GM12878 (cell line): ENCODE measurements at regions not wholly inside any gene's neighbourhood (a gene's known extent, or its start where the extent isn't known, plus 50 kb on each side); places are given as distances from the start of the nearest gene placed in this dataset.
"Not testable (repeated sequence)": the region's sequence is repeated elsewhere in the genome, so short reads cannot be mapped to it uniquely, and the experiment has no call there.

Experiments used
- ATAC-seq: fragments of 200-7000 bp; cut with Tn5 transposase; 3 replicates; pipeline ENCODE4 v1.9.1; 2020; ENCODE audit warnings: mild to moderate bottlenecking, moderate library complexity
- BruUV-seq: library from RNA; stranded (reverse); fragments of 400-500 nt; replicated peaks from 2 replicates; lab custom pipeline; 2021; lab: Mats Ljungman, UMichigan
- CTCF ChIA-PET: fragments of 300-600 bp; sonication (Branson Sonifier 250); formaldehyde crosslinking; extraction: SDS; loops from one replicate; lab custom pipeline; 2021; ENCODE audit warnings: inconsistent platforms; lab: Yijun Ruan, JAX
- POLR2A ChIA-PET: fragments of 350-600 bp; formaldehyde crosslinking; extraction: SDS; loops from one replicate; lab custom pipeline; 2021; ENCODE audit warnings: inconsistent platforms; lab: Charles Lee
- RAD21 ChIA-PET: fragments of 300-600 bp; sonication (Branson Sonifier 250); formaldehyde crosslinking; loops from one replicate; lab custom pipeline; 2023; ENCODE audit warnings: antibody characterized with exemption; ENCODE audit not compliant: unreplicated experiment; lab: Charles Lee
- SMC1A ChIA-PET: fragments of 300-600 bp; sonication (Branson Sonifier 250); formaldehyde crosslinking; loops from one replicate; lab custom pipeline; 2023; ENCODE audit not compliant: unreplicated experiment, uncharacterized antibody; lab: Charles Lee
- DNase-seq: peaks from one replicate; pipeline ENCODE4 v3.0.0-alpha.2; 2011; ENCODE audit warnings: low read depth, low spot score
- FAIRE-seq: peaks from 3 replicates; lab custom pipeline; 2011; peaks lifted over from hg19 to GRCh38; lab: Jason Lieb, UNC
- H2AFZ ChIP-seq: 2 replicates; pipeline ENCODE4 v1.6.0; 2011; ENCODE audit warnings: low read depth, low read length, control low read depth; ENCODE audit not compliant: control insufficient read depth
- H3K27ac ChIP-seq: 2 replicates; pipeline ENCODE4 v1.5.1; 2011; ENCODE audit warnings: control low read depth; ENCODE audit not compliant: control insufficient read depth, insufficient read depth
- H3K27me3 ChIP-seq, 2 experiments: replicated peaks in 1 of 2; 2 replicates each; pipeline versions ENCODE4 v1.6.0 to v1.6.1; 2011; ENCODE audit warnings: low read length in 1 of 2; ENCODE audit not compliant: control insufficient read depth in 2 of 2, insufficient read depth in 2 of 2
- H3K36me3 ChIP-seq, 2 experiments: 2 replicates each; pipeline ENCODE4 v1.5.1; 2011; ENCODE audit warnings: low read length in 1 of 2; ENCODE audit not compliant: control insufficient read depth in 2 of 2, insufficient read depth in 2 of 2
- H3K4me1 ChIP-seq: 2 replicates; pipeline ENCODE4 v1.6.1; 2011; ENCODE audit warnings: mild to moderate bottlenecking, low read length, moderate library complexity, mixed read lengths; ENCODE audit not compliant: control insufficient read depth, insufficient read depth
- H3K4me2 ChIP-seq: 2 replicates; pipeline ENCODE4 v1.6.0; 2011; ENCODE audit warnings: control low read depth; ENCODE audit not compliant: control insufficient read depth, insufficient read depth
- H3K4me3 ChIP-seq: fragments of 200-600 bp; sonication (generic); 2 replicates; pipeline ENCODE4 v1.5.1; 2016
- H3K79me2 ChIP-seq: 2 replicates; pipeline ENCODE4 v1.6.0; 2011; ENCODE audit warnings: low read length; ENCODE audit not compliant: control insufficient read depth, insufficient read depth
- H3K9ac ChIP-seq: 2 replicates; pipeline ENCODE4 v1.8.0; 2011; ENCODE audit warnings: low read length, control low read depth, mixed read lengths; ENCODE audit not compliant: control insufficient read depth, insufficient read depth
- H3K9me3 ChIP-seq: replicated peaks from 3 replicates; pipeline ENCODE4 v1.5.1; 2011; ENCODE audit warnings: mild to moderate bottlenecking, low read length; ENCODE audit not compliant: control insufficient read depth, insufficient read depth
- H4K20me1 ChIP-seq: 2 replicates; pipeline ENCODE4 v1.6.0; 2011; ENCODE audit not compliant: control insufficient read depth, insufficient read depth
- CBX5 ChIP-seq: sonication (generic); IDR thresholded peaks from 2 replicates; pipeline ENCODE4 v1.6.1; 2016; ENCODE audit warnings: low read depth, moderate library complexity, mild to moderate bottlenecking, inconsistent platforms
- NFXL1 ChIP-seq: fragments of 450-650 bp; IDR thresholded peaks from 2 replicates; pipeline ENCODE4 v1.6.1; 2017; ENCODE audit warnings: antibody characterized with exemption, mild to moderate bottlenecking, borderline replicate concordance
- TAF1 ChIP-seq: IDR thresholded peaks from 2 replicates; pipeline ENCODE4 v1.6.1; 2011; ENCODE audit warnings: mild to moderate bottlenecking, low read depth, low read length, borderline replicate concordance
- USF1 ChIP-seq: IDR thresholded peaks from 2 replicates; pipeline ENCODE4 v1.6.1; 2011; ENCODE audit warnings: borderline replicate concordance, low read depth, mild to moderate bottlenecking, moderate library complexity, mixed read lengths, low read length; ENCODE audit not compliant: insufficient read depth; ENCODE audit errors: extremely low read length
- USF2 ChIP-seq: IDR thresholded peaks from 2 replicates; pipeline ENCODE4 v1.6.1; 2011; ENCODE audit warnings: low read depth, low read length, improper control_type of control experiment, borderline replicate concordance
- ZNF384 ChIP-seq: IDR thresholded peaks from 2 replicates; pipeline ENCODE4 v1.6.1; 2012; ENCODE audit warnings: low read depth, mild to moderate bottlenecking, low read length, improper control_type of control experiment, borderline replicate concordance
- WGBS: methylation state at CpG from one replicate; pipeline ENCODE4 v1.1.6; 2016; ENCODE audit warnings: low lambda C conversion rate; ENCODE audit not compliant: insufficient replicate concordance, insufficient coverage; ENCODE audit errors: missing lambda C conversion rate; 5-methylcytosine and 5-hydroxymethylcytosine counted together
- in situ Hi-C: fragments of 300-500 bp; cut with MboI; formaldehyde crosslinking; loops from 9 replicates; pipeline ENCODE4 v1.14.3; 2018; ENCODE audit warnings: mixed read lengths
- intact Hi-C: fragments of 100-400 bp; cut with micrococcal nuclease; formaldehyde crosslinking; loops from one replicate; pipeline ENCODE4 v1.14.2; 2022; ENCODE audit not compliant: unreplicated experiment
- TF ChIP-seq, protein P1 (sequence below): fragments of 450-650 bp; conservative IDR thresholded peaks from 2 replicates; pipeline ENCODE4 v1.6.1; 2017; ENCODE audit warnings: mild to moderate bottlenecking, moderate library complexity

DNA sequence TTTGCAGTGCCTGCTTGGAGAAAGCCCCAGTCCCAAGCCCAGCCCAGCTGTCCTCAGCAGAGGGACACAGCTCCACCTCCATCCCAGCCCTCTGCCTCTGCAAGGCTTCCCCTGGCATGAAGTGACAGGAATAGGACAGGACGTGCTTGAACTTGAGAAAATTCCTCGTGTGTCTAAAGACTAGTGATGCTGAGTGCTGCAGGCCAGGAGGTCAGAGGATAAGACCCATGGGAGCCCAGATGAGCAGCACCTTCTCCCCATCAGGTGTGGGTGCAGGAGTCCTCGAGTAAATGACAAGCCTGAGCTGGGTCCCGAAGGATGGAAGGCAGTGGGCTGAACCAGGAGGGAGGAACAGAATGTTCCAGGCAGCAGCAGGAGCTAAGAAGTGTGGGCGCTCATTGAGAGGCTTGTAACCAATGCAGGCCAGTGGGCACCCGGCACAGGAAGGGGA, 67.8 kb upstream of the UXS1 start (continued):
- TF ChIP-seq USF2 (no peak), ZNF384 (no peak), TAF1 (no peak), NFXL1 (no peak), USF1 (no peak), CBX5 (no peak)
- TF ChIP-seq, protein P1, sequence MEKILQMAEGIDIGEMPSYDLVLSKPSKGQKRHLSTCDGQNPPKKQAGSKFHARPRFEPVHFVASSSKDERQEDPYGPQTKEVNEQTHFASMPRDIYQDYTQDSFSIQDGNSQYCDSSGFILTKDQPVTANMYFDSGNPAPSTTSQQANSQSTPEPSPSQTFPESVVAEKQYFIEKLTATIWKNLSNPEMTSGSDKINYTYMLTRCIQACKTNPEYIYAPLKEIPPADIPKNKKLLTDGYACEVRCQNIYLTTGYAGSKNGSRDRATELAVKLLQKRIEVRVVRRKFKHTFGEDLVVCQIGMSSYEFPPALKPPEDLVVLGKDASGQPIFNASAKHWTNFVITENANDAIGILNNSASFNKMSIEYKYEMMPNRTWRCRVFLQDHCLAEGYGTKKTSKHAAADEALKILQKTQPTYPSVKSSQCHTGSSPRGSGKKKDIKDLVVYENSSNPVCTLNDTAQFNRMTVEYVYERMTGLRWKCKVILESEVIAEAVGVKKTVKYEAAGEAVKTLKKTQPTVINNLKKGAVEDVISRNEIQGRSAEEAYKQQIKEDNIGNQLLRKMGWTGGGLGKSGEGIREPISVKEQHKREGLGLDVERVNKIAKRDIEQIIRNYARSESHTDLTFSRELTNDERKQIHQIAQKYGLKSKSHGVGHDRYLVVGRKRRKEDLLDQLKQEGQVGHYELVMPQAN, result no peak

DNA sequence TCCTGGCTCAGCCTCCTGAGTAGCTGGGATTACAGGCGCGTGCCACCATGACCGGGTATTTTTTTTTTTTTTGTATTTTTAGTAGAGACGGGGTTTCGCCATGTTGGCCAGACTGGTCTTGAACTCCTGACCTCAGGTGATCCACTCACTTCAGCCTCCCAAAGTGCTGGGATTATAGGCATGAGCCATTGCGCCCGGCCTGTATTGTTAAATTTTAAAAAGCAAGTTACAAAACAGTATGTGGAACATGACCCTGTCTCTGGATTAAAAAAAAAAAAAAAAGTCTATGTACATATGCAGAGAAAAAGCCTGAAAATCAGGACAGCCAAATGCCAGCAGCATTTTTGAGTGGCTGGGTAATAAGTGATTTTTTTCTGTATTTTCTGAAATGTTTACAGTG, 64.8 kb upstream of the UXS1 start:
- in situ Hi-C loops, result not testable (repeated sequence)

More for the DNA sequence above, 64.8 kb upstream of the UXS1 start:
- H3K4me2 ChIP-seq, H3K9ac ChIP-seq, ATAC-seq, H3K27ac ChIP-seq, H2AFZ ChIP-seq, H4K20me1 ChIP-seq, H3K4me1 ChIP-seq, SMC1A ChIA-PET, H3K9me3 ChIP-seq, H3K4me3 ChIP-seq, RAD21 ChIA-PET, H3K79me2 ChIP-seq, FAIRE-seq, POLR2A ChIA-PET, DNase-seq, BruUV-seq, CTCF ChIA-PET, H3K27me3 ChIP-seq, H3K36me3 ChIP-seq: not testable (repeated sequence)
- intact Hi-C loops, result loop anchor here (10.0 kb wide), 1 partner anchor 154 kb away; no protein-coding TSS in a partner anchor
- 62% methylated on average over 6 of the region's 7 CpGs for WGBS
